Erythroblast (primary cell): ENCODE measurements at regions not wholly inside any gene's neighbourhood (a gene's known extent, or its start where the extent isn't known, plus 50 kb on each side); places are given as distances from the start of the nearest gene placed in this dataset.

ENCODE experiments used
- GATA1 ChIP-seq: IDR thresholded peaks from 2 replicates; pipeline ENCODE4 v1.6.1; 2011; ENCODE audit warnings: low read depth, mild to moderate bottlenecking, control low read depth, low read length, moderate library complexity
- POLR2A ChIP-seq: IDR thresholded peaks from 2 replicates; pipeline ENCODE4 v1.6.1; 2011; ENCODE audit warnings: mild to moderate bottlenecking, low read length

DNA sequence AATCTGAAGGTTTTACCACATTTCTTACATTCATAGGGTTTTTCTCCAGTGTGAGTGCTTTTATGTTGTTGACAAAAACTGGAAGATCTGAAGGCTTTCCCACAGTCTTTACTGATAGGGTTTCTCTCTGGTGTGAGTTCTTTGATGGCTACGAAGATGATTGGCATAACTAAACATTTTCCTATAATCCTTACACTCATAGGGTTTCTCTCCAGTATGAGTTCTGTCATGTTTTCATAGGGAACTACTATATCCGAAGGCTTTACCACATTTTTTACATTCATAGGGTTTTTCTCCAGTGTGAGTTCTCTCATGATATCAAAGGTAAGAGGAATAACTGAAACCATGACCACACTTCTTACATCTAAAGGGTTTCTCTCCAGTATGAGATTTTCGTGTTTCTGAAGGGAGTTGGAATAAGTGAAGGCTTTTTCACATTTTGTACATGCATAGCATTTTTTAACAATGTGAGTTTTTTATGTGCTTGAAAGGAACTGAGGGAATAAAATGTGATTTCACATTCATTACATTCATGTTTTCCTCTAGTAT lies 1987.7 kb downstream of the TP53TG3F start:
- no peak for TF ChIP-seq POLR2A
- TF ChIP-seq GATA1 = no peak
